ENCODE measurements at regions not wholly inside any gene's neighbourhood (a gene's known extent, or its start where the extent isn't known, plus 50 kb on each side); places are given as distances from the start of the nearest gene placed in this dataset.
A peak's percentile ranks its signal among the peaks of the same experiment; 100 is the strongest.

GRCh38 chr7:109734601-109735000 is 1164.9 kb downstream of the DNAJB9 start:
- Histone ChIP-seq H3K56ac (ENCODE audit: low read length) (no peak overlapping the region), H3K36me3 (ENCODE audit: control insufficient read depth, insufficient read depth, low read length) (no peaks in the 10 kb centered on the region), H3K23ac (ENCODE audit: low read length) (no peak overlapping the region), H3K79me2 (ENCODE audit: control insufficient read depth, insufficient read depth, low read length) (no peaks in the 10 kb centered on the region), H3K27me3 (ENCODE audit: insufficient read depth, low read length, poor library complexity) (no peaks in the 10 kb centered on the region), H3K4me3 (ENCODE audit: low read length) (no peak overlapping the region), H3K27ac (ENCODE audit: low read depth, low read length) (no peak overlapping the region), H2BK15ac (replicated peaks; ENCODE audit: low read depth) (no peak overlapping the region), H4K5ac (ENCODE audit: low read length) (no peak overlapping the region), H3K9ac (ENCODE audit: low read length) (no peak overlapping the region), H3K4ac (ENCODE audit: low read depth, low read length) (no peak overlapping the region), H4K8ac (ENCODE audit: low read depth, low read length) (no peak overlapping the region), H3K4me1 (ENCODE audit: control insufficient read depth, low read depth, low read length) (no peaks in the 10 kb centered on the region), H3K79me1 (ENCODE audit: low read length) (no peaks in the 10 kb centered on the region), H2BK120ac (ENCODE audit: low read depth, low read length) (no peak overlapping the region), H2BK5ac (ENCODE audit: low read length) (no peak overlapping the region), H3K18ac (ENCODE audit: low read length) (no peak overlapping the region), H3K4me2 (ENCODE audit: low read length) (no peak overlapping the region), H2AK5ac (ENCODE audit: low read length) (no peak overlapping the region)
- DNase-seq = no peak

DNA sequence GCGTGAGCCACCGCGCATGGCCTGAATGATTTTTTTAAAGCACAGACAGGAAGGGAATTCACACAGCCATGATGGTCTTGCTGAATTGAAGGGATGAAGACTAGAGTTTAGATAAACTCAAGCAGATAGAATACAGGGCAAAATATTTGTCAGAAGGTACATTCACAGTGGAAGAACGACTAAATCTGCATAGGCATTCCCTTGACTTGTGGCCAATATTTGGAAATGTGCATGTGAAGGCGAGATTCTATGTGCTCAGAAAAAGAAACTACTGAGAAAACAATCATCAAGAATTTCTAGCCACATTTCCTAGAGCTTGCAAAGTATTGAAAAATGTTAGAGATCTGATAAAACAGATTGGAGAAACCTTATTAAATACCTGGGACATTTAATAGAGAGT is 1166.2 kb downstream of the DNAJB9 start:
- H4K8ac ChIP-seq (ENCODE audit: low read depth, low read length) = no peak overlapping the region
- no peaks in the 10 kb centered on the region for H3K36me3 ChIP-seq (ENCODE audit: control insufficient read depth, insufficient read depth, low read length)
- H3K79me1 ChIP-seq (ENCODE audit: low read length) = no peaks in the 10 kb centered on the region
- H2AK5ac ChIP-seq (ENCODE audit: low read length) = no peak overlapping the region
- H3K27ac ChIP-seq (ENCODE audit: low read depth, low read length) = no peak overlapping the region
- H2BK5ac ChIP-seq (ENCODE audit: low read length) = no peak overlapping the region
- no peak overlapping the region for H3K23ac ChIP-seq (ENCODE audit: low read length)
- no peak overlapping the region for H4K5ac ChIP-seq (ENCODE audit: low read length)
- H3K4ac ChIP-seq (ENCODE audit: low read depth, low read length) = no peak overlapping the region
- no CpG with 5 or more reads among the region's 5 CpGs for WGBS (ENCODE audit: extremely low coverage, insufficient coverage, low lambda C conversion rate)
- no peak overlapping the region for H3K18ac ChIP-seq (ENCODE audit: low read length)
- H2BK15ac ChIP-seq (replicated peaks; ENCODE audit: low read depth) = no peak overlapping the region
- H3K4me3 ChIP-seq (ENCODE audit: low read length) = no peak overlapping the region
- H3K56ac ChIP-seq (ENCODE audit: low read length) = no peak overlapping the region
- no peaks in the 10 kb centered on the region for H3K4me1 ChIP-seq (ENCODE audit: control insufficient read depth, low read depth, low read length)
- H3K9ac ChIP-seq (ENCODE audit: low read length) = no peak overlapping the region
- no peaks in the 10 kb centered on the region for H3K27me3 ChIP-seq (ENCODE audit: insufficient read depth, low read length, poor library complexity)
- no peak overlapping the region for H3K4me2 ChIP-seq (ENCODE audit: low read length)
- no peaks in the 10 kb centered on the region for H3K79me2 ChIP-seq (ENCODE audit: control insufficient read depth, insufficient read depth, low read length)
- no peak for DNase-seq
- no peak overlapping the region for H2BK120ac ChIP-seq (ENCODE audit: low read depth, low read length)

- no peak overlapping the region for H3K56ac ChIP-seq (ENCODE audit: low read length)
- H2AK5ac ChIP-seq (ENCODE audit: low read length) = no peak overlapping the region
- H3K18ac ChIP-seq (ENCODE audit: low read length) = no peak overlapping the region
- H2BK15ac ChIP-seq (replicated peaks; ENCODE audit: low read depth) = no peak overlapping the region
- no peaks in the 10 kb centered on the region for H3K79me2 ChIP-seq (ENCODE audit: control insufficient read depth, insufficient read depth, low read length)
- no peak overlapping the region for H3K23ac ChIP-seq (ENCODE audit: low read length)
- no peaks in the 10 kb centered on the region for H3K79me1 ChIP-seq (ENCODE audit: low read length)
- H4K5ac ChIP-seq (ENCODE audit: low read length) = no peak overlapping the region
- no CpG with 5 or more reads among the region's 4 CpGs for WGBS (ENCODE audit: extremely low coverage, insufficient coverage, low lambda C conversion rate)
- H3K4me1 ChIP-seq (ENCODE audit: control insufficient read depth, low read depth, low read length) = no peaks in the 10 kb centered on the region
- H3K27me3 ChIP-seq (ENCODE audit: insufficient read depth, low read length, poor library complexity) = no peaks in the 10 kb centered on the region
- no peak overlapping the region for H3K9ac ChIP-seq (ENCODE audit: low read length)
- no peak overlapping the region for H4K8ac ChIP-seq (ENCODE audit: low read depth, low read length)
- no peak overlapping the region for H3K27ac ChIP-seq (ENCODE audit: low read depth, low read length)
- no peak overlapping the region for H2BK5ac ChIP-seq (ENCODE audit: low read length)
- H3K36me3 ChIP-seq (ENCODE audit: control insufficient read depth, insufficient read depth, low read length) = no peaks in the 10 kb centered on the region
- no peak overlapping the region for H3K4me3 ChIP-seq (ENCODE audit: low read length)
- no peak overlapping the region for H3K4ac ChIP-seq (ENCODE audit: low read depth, low read length)
- H2BK120ac ChIP-seq (ENCODE audit: low read depth, low read length) = no peak overlapping the region
- no peak overlapping the region for H3K4me2 ChIP-seq (ENCODE audit: low read length)
- DNase-seq = no peak
These were observed 1176.2 kb downstream of the DNAJB9 start for GRCh38 chr7:109745677-109746410.

GRCh38 chr7:109751241-109751640 is 1181.6 kb downstream of the DNAJB9 start:
- H4K8ac ChIP-seq (ENCODE audit: low read depth, low read length) = no peak overlapping the region
- no peak overlapping the region for H2BK5ac ChIP-seq (ENCODE audit: low read length)
- no peaks in the 10 kb centered on the region for H3K79me1 ChIP-seq (ENCODE audit: low read length)
- no peak overlapping the region for H4K5ac ChIP-seq (ENCODE audit: low read length)
- H3K23ac ChIP-seq (ENCODE audit: low read length) = no peak overlapping the region
- H3K27me3 ChIP-seq (ENCODE audit: insufficient read depth, low read length, poor library complexity) = no peaks in the 10 kb centered on the region
- no peak overlapping the region for H3K4me2 ChIP-seq (ENCODE audit: low read length)
- H3K56ac ChIP-seq (ENCODE audit: low read length) = no peak overlapping the region
- no peak overlapping the region for H2BK15ac ChIP-seq (replicated peaks; ENCODE audit: low read depth)
- no peak overlapping the region for H3K18ac ChIP-seq (ENCODE audit: low read length)
- H3K36me3 ChIP-seq (ENCODE audit: control insufficient read depth, insufficient read depth, low read length) = no peaks in the 10 kb centered on the region
- H2AK5ac ChIP-seq (ENCODE audit: low read length) = no peak overlapping the region
- no CpG with 5 or more reads among the region's 4 CpGs for WGBS (ENCODE audit: extremely low coverage, insufficient coverage, low lambda C conversion rate)
- H3K9ac ChIP-seq (ENCODE audit: low read length) = no peak overlapping the region
- DNase-seq = peak; percentile 51
- no peak overlapping the region for H2BK120ac ChIP-seq (ENCODE audit: low read depth, low read length)
- no peak overlapping the region for H3K4ac ChIP-seq (ENCODE audit: low read depth, low read length)
- H3K4me3 ChIP-seq (ENCODE audit: low read length) = no peak overlapping the region
- H3K79me2 ChIP-seq (ENCODE audit: control insufficient read depth, insufficient read depth, low read length) = no peaks in the 10 kb centered on the region
- H3K4me1 ChIP-seq (ENCODE audit: control insufficient read depth, low read depth, low read length) = no peaks in the 10 kb centered on the region
- H3K27ac ChIP-seq (ENCODE audit: low read depth, low read length) = no peak overlapping the region

DNA sequence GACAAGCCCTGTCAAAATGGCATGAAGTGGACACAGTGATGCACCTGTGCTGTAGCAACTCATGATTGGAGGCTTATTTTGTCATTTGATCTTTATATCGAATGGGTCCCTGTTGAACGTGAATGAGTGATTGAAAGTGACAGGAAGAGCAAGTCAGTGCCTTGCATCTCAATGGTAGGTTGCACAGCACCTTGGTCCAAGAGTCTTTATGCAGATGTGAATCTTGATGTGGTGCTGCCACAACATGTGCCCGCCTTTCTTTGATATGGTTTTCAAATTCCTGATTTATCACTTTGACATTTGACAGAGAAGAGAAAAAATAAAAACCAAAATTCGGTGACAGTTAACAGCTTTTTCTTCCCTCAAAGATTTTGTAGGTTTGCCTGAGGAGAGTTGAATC is 1182.4 kb downstream of the DNAJB9 start:
- Histone ChIP-seq H4K5ac (ENCODE audit: low read length) (no peak overlapping the region), H3K4me3 (ENCODE audit: low read length) (no peak overlapping the region), H3K36me3 (ENCODE audit: control insufficient read depth, insufficient read depth, low read length) (no peaks in the 10 kb centered on the region), H3K79me1 (ENCODE audit: low read length) (no peaks in the 10 kb centered on the region), H2AK5ac (ENCODE audit: low read length) (no peak overlapping the region), H3K4me1 (ENCODE audit: control insufficient read depth, low read depth, low read length) (no peaks in the 10 kb centered on the region), H3K4me2 (ENCODE audit: low read length) (no peak overlapping the region), H3K56ac (ENCODE audit: low read length) (no peak overlapping the region), H3K9ac (ENCODE audit: low read length) (no peak overlapping the region), H2BK5ac (ENCODE audit: low read length) (no peak overlapping the region), H2BK15ac (replicated peaks; ENCODE audit: low read depth) (no peak overlapping the region), H3K4ac (ENCODE audit: low read depth, low read length) (no peak overlapping the region), H2BK120ac (ENCODE audit: low read depth, low read length) (no peak overlapping the region), H4K8ac (ENCODE audit: low read depth, low read length) (no peak overlapping the region), H3K18ac (ENCODE audit: low read length) (no peak overlapping the region), H3K23ac (ENCODE audit: low read length) (no peak overlapping the region), H3K27me3 (ENCODE audit: insufficient read depth, low read length, poor library complexity) (no peaks in the 10 kb centered on the region), H3K27ac (ENCODE audit: low read depth, low read length) (no peak overlapping the region), H3K79me2 (ENCODE audit: control insufficient read depth, insufficient read depth, low read length) (no peaks in the 10 kb centered on the region)
- DNase-seq = no peak
- WGBS (ENCODE audit: extremely low coverage, insufficient coverage, low lambda C conversion rate) = no CpG with 5 or more reads among the region's 4 CpGs

- no peak overlapping the region for H3K4me3 ChIP-seq (ENCODE audit: low read length)
- H3K9ac ChIP-seq (ENCODE audit: low read length) = no peak overlapping the region
- no peak for DNase-seq
- H3K23ac ChIP-seq (ENCODE audit: low read length) = no peak overlapping the region
- no peaks in the 10 kb centered on the region for H3K4me1 ChIP-seq (ENCODE audit: control insufficient read depth, low read depth, low read length)
- H3K79me2 ChIP-seq (ENCODE audit: control insufficient read depth, insufficient read depth, low read length) = no peaks in the 10 kb centered on the region
- H3K56ac ChIP-seq (ENCODE audit: low read length) = no peak overlapping the region
- no CpG with 5 or more reads among the region's 1 CpG for WGBS (ENCODE audit: extremely low coverage, insufficient coverage, low lambda C conversion rate)
- H4K5ac ChIP-seq (ENCODE audit: low read length) = no peak overlapping the region
- no peak overlapping the region for H4K8ac ChIP-seq (ENCODE audit: low read depth, low read length)
- H3K36me3 ChIP-seq (ENCODE audit: control insufficient read depth, insufficient read depth, low read length) = no peaks in the 10 kb centered on the region
- no peak overlapping the region for H3K4me2 ChIP-seq (ENCODE audit: low read length)
- no peaks in the 10 kb centered on the region for H3K27me3 ChIP-seq (ENCODE audit: insufficient read depth, low read length, poor library complexity)
- H2BK5ac ChIP-seq (ENCODE audit: low read length) = no peak overlapping the region
- no peak overlapping the region for H3K4ac ChIP-seq (ENCODE audit: low read depth, low read length)
- H2BK15ac ChIP-seq (replicated peaks; ENCODE audit: low read depth) = no peak overlapping the region
- no peak overlapping the region for H3K18ac ChIP-seq (ENCODE audit: low read length)
- H3K79me1 ChIP-seq (ENCODE audit: low read length) = no peaks in the 10 kb centered on the region
- no peak overlapping the region for H2AK5ac ChIP-seq (ENCODE audit: low read length)
- no peak overlapping the region for H3K27ac ChIP-seq (ENCODE audit: low read depth, low read length)
- no peak overlapping the region for H2BK120ac ChIP-seq (ENCODE audit: low read depth, low read length)
These were observed 1188.0 kb downstream of the DNAJB9 start for GRCh38 chr7:109757713-109758112.

Data from mesendoderm (in vitro differentiated cells).